Endothelial cell of umbilical vein (primary cell): ENCODE measurements at regions not wholly inside any gene's neighbourhood (a gene's known extent, or its start where the extent isn't known, plus 50 kb on each side); places are given as distances from the start of the nearest gene placed in this dataset.

Source experiments
- BruUV-seq: library from RNA; stranded (reverse); fragments of 400-500 nt; replicated peaks from 2 replicates; lab custom pipeline; 2021; lab: Mats Ljungman, UMichigan
- CTCF ChIA-PET: fragments of 300-600, 350-600 bp; sonication (Branson Sonifier 250); formaldehyde crosslinking; loops from one replicate; lab custom pipeline; 2021; ENCODE audit warnings: antibody characterized with exemption, inconsistent platforms; lab: Charles Lee
- POLR2A ChIA-PET: fragments of 300-600, 350-600 bp; sonication (Branson Sonifier 250); formaldehyde crosslinking; loops from one replicate; lab custom pipeline; 2021; ENCODE audit warnings: antibody characterized with exemption, inconsistent platforms; lab: Charles Lee
- DNase-seq: peaks from one replicate; pipeline ENCODE4 v3.0.0-alpha.2; 2011; ENCODE audit warnings: low read depth, low spot score
- FAIRE-seq: peaks from 2 replicates; lab custom pipeline; 2011; peaks lifted over from hg19 to GRCh38; lab: Jason Lieb, UNC
- H2AFZ ChIP-seq: 2 replicates; pipeline ENCODE4 v1.6.0; 2012; ENCODE audit warnings: low read depth, low read length, control low read depth, inconsistent platforms
- H3K27ac ChIP-seq: 2 replicates; pipeline ENCODE4 v1.5.1; 2011; ENCODE audit warnings: low read depth, mild to moderate bottlenecking, control low read depth, low read length, moderate library complexity; ENCODE audit not compliant: insufficient read depth
- H3K27me3 ChIP-seq, 2 experiments: 2 replicates each; pipeline versions ENCODE4 v1.6.0 to v1.6.1; 2011; ENCODE audit warnings: low read length in 2 of 2, mixed read lengths in 1 of 2; ENCODE audit not compliant: control insufficient read depth in 2 of 2, insufficient read depth in 2 of 2
- H3K36me3 ChIP-seq, 2 experiments: 2 replicates in 1 of 2; 3 replicates in 1 of 2; pipeline ENCODE4 v1.5.1; 2011; ENCODE audit warnings: low read length in 2 of 2, mild to moderate bottlenecking in 1 of 2, moderate library complexity in 1 of 2; ENCODE audit not compliant: control insufficient read depth in 2 of 2, insufficient read depth in 2 of 2; ENCODE audit errors: extremely low read depth in 1 of 2
- H3K4me1 ChIP-seq: 3 replicates; pipeline ENCODE4 v1.5.1; 2011; ENCODE audit warnings: mild to moderate bottlenecking, low read length; ENCODE audit not compliant: control insufficient read depth, insufficient read depth; ENCODE audit errors: extremely low read depth
- H3K4me2 ChIP-seq: 2 replicates; pipeline ENCODE4 v1.6.1; 2011; ENCODE audit warnings: low read length, control low read depth, mixed read lengths; ENCODE audit not compliant: insufficient read depth
- H3K4me3 ChIP-seq, 3 experiments: fragments of 200-600 bp in 1 of 3; sonication (generic), shearing (Covaris generic) in 1 of 3; replicated peaks in 1 of 3; 2 replicates each; pipeline ENCODE4 v1.5.1; 2011 to 2016; ENCODE audit warnings: control low read depth in 3 of 3, low read length in 3 of 3, mild to moderate bottlenecking in 2 of 3, inconsistent platforms in 1 of 3, low read depth in 1 of 3, moderate library complexity in 1 of 3; ENCODE audit not compliant: insufficient read depth in 1 of 3
- H3K79me2 ChIP-seq: 2 replicates; pipeline ENCODE4 v1.6.0; 2012; ENCODE audit warnings: low read length, inconsistent platforms; ENCODE audit not compliant: control insufficient read depth, insufficient read depth
- H3K9ac ChIP-seq: replicated peaks from 2 replicates; pipeline ENCODE3; 2011; ENCODE audit warnings: low read length, control low read depth; ENCODE audit not compliant: insufficient read depth; ENCODE audit errors: extremely low read depth
- H3K9me1 ChIP-seq: replicated peaks from 3 replicates; pipeline ENCODE4 v1.6.0; 2011; ENCODE audit warnings: mild to moderate bottlenecking, low read length; ENCODE audit not compliant: control insufficient read depth, insufficient read depth; ENCODE audit errors: extremely low read depth
- H3K9me3 ChIP-seq: replicated peaks from 2 replicates; pipeline ENCODE4 v1.5.1; 2012; ENCODE audit warnings: low read length, inconsistent platforms; ENCODE audit not compliant: control insufficient read depth, insufficient read depth
- H4K20me1 ChIP-seq: replicated peaks from 2 replicates; pipeline ENCODE3; 2011; ENCODE audit warnings: mild to moderate bottlenecking, low read length; ENCODE audit not compliant: control insufficient read depth, insufficient read depth; ENCODE audit errors: extremely low read depth
- CTCF ChIP-seq, 2 donors: IDR thresholded peaks; 1 replicate in 1 of 2; 2 replicates in 1 of 2; pipeline ENCODE4 v1.5.1; 2011; ENCODE audit warnings: low read length in 2 of 2, mild to moderate bottlenecking in 2 of 2, moderate library complexity in 2 of 2, control low read depth in 1 of 2, inconsistent platforms in 1 of 2, low read depth in 1 of 2; ENCODE audit not compliant: insufficient read depth in 1 of 2; ENCODE audit errors: extremely low read depth in 1 of 2
- EZH2 ChIP-seq: IDR thresholded peaks from 2 replicates; pipeline ENCODE4 v1.6.1; 2012; ENCODE audit warnings: borderline replicate concordance, low read depth, mild to moderate bottlenecking, moderate library complexity, low read length, inconsistent platforms; ENCODE audit not compliant: severe bottlenecking
- FOS ChIP-seq: IDR thresholded peaks from 2 replicates; pipeline ENCODE4 v1.6.1; 2011; ENCODE audit warnings: mild to moderate bottlenecking, low read length, moderate library complexity, borderline replicate concordance; ENCODE audit not compliant: insufficient read depth
- GATA2 ChIP-seq: IDR thresholded peaks from 2 replicates; pipeline ENCODE4 v1.7.0; 2011; ENCODE audit warnings: low read depth, mild to moderate bottlenecking, moderate library complexity, mixed read lengths, low read length; ENCODE audit not compliant: insufficient read length, insufficient read depth
- JUN ChIP-seq: IDR thresholded peaks from 2 replicates; pipeline ENCODE4 v1.6.1; 2011; ENCODE audit warnings: borderline replicate concordance, low read depth; ENCODE audit not compliant: insufficient read length, insufficient read depth
- MAX ChIP-seq: IDR thresholded peaks from 2 replicates; pipeline ENCODE4 v1.6.1; 2011; ENCODE audit not compliant: insufficient read depth, insufficient read length
- MYC ChIP-seq: IDR thresholded peaks from one replicate; pipeline ENCODE4 v1.6.1; 2011; ENCODE audit warnings: mild to moderate bottlenecking, low read depth, low read length
- POLR2A ChIP-seq: IDR thresholded peaks from 2 replicates; pipeline ENCODE4 v1.6.1; 2012; ENCODE audit warnings: low read depth, mild to moderate bottlenecking, control low read depth, low read length
- POLR2AphosphoS5 ChIP-seq: IDR thresholded peaks from 2 replicates; pipeline ENCODE4 v1.6.1; 2012; ENCODE audit warnings: low read depth, mild to moderate bottlenecking, control low read depth, low read length, moderate library complexity; ENCODE audit not compliant: insufficient read depth
- dilution Hi-C: fragments of 300-500 bp; cut with MboI; formaldehyde crosslinking; loops from one replicate; pipeline ENCODE4 v1.15.0; 2019; ENCODE audit warnings: low sequenced_read_pairs; ENCODE audit not compliant: extremely low pct_ligation_motif_present
- intact Hi-C: fragments of 100-400 bp; cut with micrococcal nuclease; formaldehyde crosslinking; loops from one replicate; pipeline ENCODE4 v1.10.0; 2022

DNA sequence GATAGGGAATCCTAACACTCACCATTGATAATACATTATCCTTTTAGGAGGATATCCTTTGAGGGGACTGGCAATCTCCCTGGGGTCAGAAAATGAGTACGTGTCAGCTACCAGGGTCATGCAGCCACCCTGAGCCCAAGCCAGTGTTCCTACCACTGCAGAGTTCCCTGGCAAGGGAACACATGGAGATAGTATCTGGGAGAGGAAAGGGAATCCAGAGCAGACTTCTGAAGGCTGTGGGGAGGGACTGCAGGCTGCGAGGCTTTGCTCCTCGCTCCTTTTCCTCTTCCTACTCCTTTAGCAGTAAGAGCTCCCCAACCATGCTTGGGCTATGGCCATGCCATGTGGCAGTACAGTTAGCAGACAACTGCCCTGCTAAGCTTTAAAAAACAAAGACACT is 62.9 kb upstream of the TJP1 start:
- Histone ChIP-seq H3K36me3 (no peaks in the 10 kb centered on the region), H3K9me1 (no peaks in the 10 kb centered on the region), H2AFZ (no peak overlapping the region), H3K79me2 (no peaks in the 10 kb centered on the region), H4K20me1 (no peaks in the 10 kb centered on the region), H3K9ac (no peak overlapping the region), H3K4me3 (no peak overlapping the region), H3K4me1 (no peaks in the 10 kb centered on the region), H3K4me2 (no peak overlapping the region), H3K27ac (no peak overlapping the region), H3K9me3 (no peaks in the 10 kb centered on the region), H3K27me3 (peaks cover 11 to 31% of the 10 kb centered on the region in 2 experiments)
- dilution Hi-C loops (no loop called here), intact Hi-C loops (loop anchor here (10.0 kb wide), 1 partner anchor 640 kb away; no protein-coding TSS in a partner anchor)
- no TSS peak for BruUV-seq
- FAIRE-seq (no peak), DNase-seq (no peak)
- ChIA-PET POLR2A (no interaction called here), CTCF (interaction anchor here (1.3 to 2.0 kb wide), 2 partner anchors 12 to 137 kb away, joined by 6 to 8 read pairs; no protein-coding TSS in a partner anchor)
- TF ChIP-seq POLR2A (no peak), CTCF (IDR thresholded peaks at IDR 0.05; ENCODE audit: extremely low read depth in 1 of 2, insufficient read depth in 1 of 2, low read depth in 1 of 2, low read length in 2 of 2) (no peak), FOS (no peak), GATA2 (no peak), MAX (no peak), POLR2AphosphoS5 (no peak), MYC (no peak), JUN (no peak), EZH2 (no peak)
